Fibroblast of lung (primary cell): ENCODE measurements at regions not wholly inside any gene's neighbourhood (a gene's known extent, or its start where the extent isn't known, plus 50 kb on each side); places are given as distances from the start of the nearest gene placed in this dataset.
A peak's percentile ranks its signal among the peaks of the same experiment; 100 is the strongest.

Experiments used
- DNase-seq, 2 donors: peaks; one replicate each; pipeline versions ENCODE4 v3.0.0 to v3.0.0-alpha.2; 2010; ENCODE audit warnings: low read depth in 2 of 2
- H2AFZ ChIP-seq: 2 replicates; pipeline ENCODE4 v1.5.1; 2012; ENCODE audit warnings: low read length, control low read depth, inconsistent platforms
- H3K27ac ChIP-seq: 2 replicates; pipeline ENCODE4 v1.5.1; 2011; ENCODE audit warnings: low read length, control low read depth; ENCODE audit not compliant: insufficient read depth
- H3K27me3 ChIP-seq: 2 replicates; pipeline ENCODE4 v1.5.1; 2011; ENCODE audit warnings: mild to moderate bottlenecking, low read length; ENCODE audit not compliant: control insufficient read depth, insufficient read depth
- H3K36me3 ChIP-seq: 2 replicates; pipeline ENCODE4 v1.5.1; 2011; ENCODE audit warnings: low read length; ENCODE audit not compliant: control insufficient read depth, insufficient read depth
- H3K4me1 ChIP-seq: 2 replicates; pipeline ENCODE4 v1.5.1; 2011; ENCODE audit warnings: low read length; ENCODE audit not compliant: control insufficient read depth, insufficient read depth; ENCODE audit errors: extremely low read depth
- H3K4me2 ChIP-seq: 2 replicates; pipeline ENCODE4 v1.5.1; 2011; ENCODE audit warnings: low read length, control low read depth; ENCODE audit not compliant: insufficient read depth; ENCODE audit errors: extremely low read depth
- H3K4me3 ChIP-seq, 4 experiments: fragments of 200-600 bp in 1 of 4; sonication (generic) in 1 of 4; replicated peaks in 1 of 4; 2 replicates each; pipeline ENCODE4 v1.5.1; 2011 to 2016; ENCODE audit warnings: low read length in 4 of 4, low read depth in 3 of 4, mild to moderate bottlenecking in 3 of 4, control low read depth in 2 of 4, inconsistent platforms in 1 of 4, mixed read lengths in 1 of 4; ENCODE audit not compliant: insufficient read depth in 1 of 4; ENCODE audit errors: control extremely low read depth in 1 of 4
- H3K79me2 ChIP-seq: 2 replicates; pipeline ENCODE4 v1.5.1; 2012; ENCODE audit warnings: mild to moderate bottlenecking, low read length, inconsistent platforms; ENCODE audit not compliant: control insufficient read depth, insufficient read depth
- H3K9ac ChIP-seq: 2 replicates; pipeline ENCODE4 v1.5.1; 2011; ENCODE audit warnings: mild to moderate bottlenecking, low read length, control low read depth; ENCODE audit not compliant: insufficient read depth
- H3K9me3 ChIP-seq: 2 replicates; pipeline ENCODE4 v1.5.1; 2012; ENCODE audit warnings: low read depth, low read length; ENCODE audit not compliant: control insufficient read depth, insufficient read depth
- H4K20me1 ChIP-seq: 2 replicates; pipeline ENCODE4 v1.5.1; 2011; ENCODE audit warnings: low read length; ENCODE audit not compliant: control insufficient read depth, insufficient read depth; ENCODE audit errors: extremely low read depth
- EZH2 ChIP-seq: IDR thresholded peaks from 2 replicates; pipeline ENCODE4 v1.5.1; 2012; ENCODE audit warnings: low read length, control low read depth, mild to moderate bottlenecking; ENCODE audit errors: missing control alignments
- TF ChIP-seq, protein P1 (sequence below), 2 donors: IDR thresholded peaks in 1 of 2; conservative IDR thresholded peaks in 1 of 2; 1 replicate in 1 of 2; 2 replicates in 1 of 2; pipeline ENCODE4 v1.5.1; 2011 to 2012; ENCODE audit warnings: low read length in 2 of 2, control low read depth in 1 of 2, inconsistent platforms in 1 of 2, low read depth in 1 of 2, mild to moderate bottlenecking in 1 of 2

GRCh38 chr1:239315631-239316217, 70.6 kb upstream of the CHRM3 start:
- H4K20me1 ChIP-seq = no peaks in the 10 kb centered on the region
- H3K4me3 ChIP-seq = no peak overlapping the region
- H3K4me1 ChIP-seq = no peaks in the 10 kb centered on the region
- no peak for TF ChIP-seq EZH2
- TF ChIP-seq, protein P1, sequence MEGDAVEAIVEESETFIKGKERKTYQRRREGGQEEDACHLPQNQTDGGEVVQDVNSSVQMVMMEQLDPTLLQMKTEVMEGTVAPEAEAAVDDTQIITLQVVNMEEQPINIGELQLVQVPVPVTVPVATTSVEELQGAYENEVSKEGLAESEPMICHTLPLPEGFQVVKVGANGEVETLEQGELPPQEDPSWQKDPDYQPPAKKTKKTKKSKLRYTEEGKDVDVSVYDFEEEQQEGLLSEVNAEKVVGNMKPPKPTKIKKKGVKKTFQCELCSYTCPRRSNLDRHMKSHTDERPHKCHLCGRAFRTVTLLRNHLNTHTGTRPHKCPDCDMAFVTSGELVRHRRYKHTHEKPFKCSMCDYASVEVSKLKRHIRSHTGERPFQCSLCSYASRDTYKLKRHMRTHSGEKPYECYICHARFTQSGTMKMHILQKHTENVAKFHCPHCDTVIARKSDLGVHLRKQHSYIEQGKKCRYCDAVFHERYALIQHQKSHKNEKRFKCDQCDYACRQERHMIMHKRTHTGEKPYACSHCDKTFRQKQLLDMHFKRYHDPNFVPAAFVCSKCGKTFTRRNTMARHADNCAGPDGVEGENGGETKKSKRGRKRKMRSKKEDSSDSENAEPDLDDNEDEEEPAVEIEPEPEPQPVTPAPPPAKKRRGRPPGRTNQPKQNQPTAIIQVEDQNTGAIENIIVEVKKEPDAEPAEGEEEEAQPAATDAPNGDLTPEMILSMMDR (conservative IDR thresholded peaks at IDR 0.05 in 1 of 2, IDR thresholded peaks at IDR 0.05 in 1 of 2; ENCODE audit: low read depth in 1 of 2, low read length in 2 of 2) = no peak
- H3K36me3 ChIP-seq = no peaks in the 10 kb centered on the region
- no peaks in the 10 kb centered on the region for H3K27me3 ChIP-seq
- DNase-seq = no peak
- H3K9me3 ChIP-seq = no peaks in the 10 kb centered on the region
- H3K4me2 ChIP-seq = no peak overlapping the region
- H2AFZ ChIP-seq = no peak overlapping the region
- no peaks in the 10 kb centered on the region for H3K79me2 ChIP-seq
- H3K9ac ChIP-seq = no peak overlapping the region
- no peak overlapping the region for H3K27ac ChIP-seq

DNA sequence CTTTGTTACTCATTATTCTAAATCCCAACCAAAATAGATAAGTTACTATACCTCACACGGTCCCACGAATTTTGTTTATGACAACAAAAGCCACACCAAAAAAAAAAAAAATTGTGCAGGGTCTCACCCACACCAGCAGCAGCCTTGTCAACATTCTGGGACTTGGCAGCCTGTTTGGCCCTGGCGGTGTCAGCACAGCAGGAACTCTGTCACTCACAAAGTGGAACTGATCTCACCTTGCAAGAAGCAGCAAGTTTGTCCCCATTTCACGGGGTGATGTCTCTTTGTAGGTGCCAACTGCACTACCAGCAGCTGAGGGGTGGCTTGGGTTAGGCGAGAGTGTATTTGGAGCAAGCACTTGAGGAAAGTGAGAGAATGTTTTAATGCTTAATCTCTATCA, 75.0 kb upstream of the CHRM3 start:
- Histone ChIP-seq H3K27ac (no peak overlapping the region), H3K9me3 (no peaks in the 10 kb centered on the region), H3K36me3 (no peaks in the 10 kb centered on the region), H3K9ac (no peak overlapping the region), H4K20me1 (no peaks in the 10 kb centered on the region), H3K79me2 (no peaks in the 10 kb centered on the region), H2AFZ (no peak overlapping the region), H3K4me2 (no peak overlapping the region), H3K27me3 (no peaks in the 10 kb centered on the region), H3K4me3 (no peak overlapping the region), H3K4me1 (no peaks in the 10 kb centered on the region)
- DNase-seq = no peak
- TF ChIP-seq, protein P1 (conservative IDR thresholded peaks at IDR 0.05 in 1 of 2, IDR thresholded peaks at IDR 0.05 in 1 of 2; ENCODE audit: low read depth in 1 of 2, low read length in 2 of 2) = no peak
- TF ChIP-seq EZH2 = no peak

DNA sequence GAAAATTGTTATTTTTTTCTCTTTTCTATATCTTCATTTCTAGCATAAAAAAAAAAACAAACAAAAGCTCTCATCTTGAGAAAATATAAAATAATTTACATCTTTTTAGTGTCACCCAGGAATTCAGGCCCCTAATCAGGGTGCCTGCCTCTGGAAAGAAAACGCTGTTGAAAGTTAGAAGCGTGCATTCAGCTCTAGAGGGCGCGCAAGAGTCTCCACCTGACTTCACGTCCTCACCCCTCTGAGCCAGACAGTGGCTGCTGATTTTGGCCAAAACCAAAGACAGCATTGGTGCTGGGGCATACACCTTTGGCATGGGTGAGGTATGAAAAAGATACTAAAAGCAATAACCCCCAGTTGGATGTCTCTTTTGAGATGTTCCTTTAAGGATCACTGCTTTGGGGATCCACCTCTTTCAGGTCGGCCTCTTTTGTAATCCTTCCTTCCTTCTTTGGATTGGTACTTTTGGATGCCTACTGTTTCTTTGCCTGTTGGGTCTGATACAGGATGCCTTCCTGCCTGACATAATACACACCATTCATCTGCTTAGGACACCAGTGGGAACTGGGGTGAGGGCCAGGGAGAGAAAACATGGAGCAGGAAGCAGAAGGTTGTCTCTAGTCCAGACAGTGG, 77.6 kb upstream of the CHRM3 start:
- H4K20me1 ChIP-seq = no peaks in the 10 kb centered on the region
- H3K36me3 ChIP-seq = no peaks in the 10 kb centered on the region
- TF ChIP-seq, protein P1 (conservative IDR thresholded peaks at IDR 0.05 in 1 of 2, IDR thresholded peaks at IDR 0.05 in 1 of 2; ENCODE audit: low read depth in 1 of 2, low read length in 2 of 2) = peak in 1 of 2 donors; percentile 32
- TF ChIP-seq EZH2 = no peak
- no peaks in the 10 kb centered on the region for H3K27me3 ChIP-seq
- no peak overlapping the region for H2AFZ ChIP-seq
- H3K4me3 ChIP-seq = no peak overlapping the region
- no peak overlapping the region for H3K9ac ChIP-seq
- H3K79me2 ChIP-seq = no peaks in the 10 kb centered on the region
- H3K4me2 ChIP-seq = no peak overlapping the region
- DNase-seq = peak in 1 of 2 donors; percentile 13
- no peaks in the 10 kb centered on the region for H3K9me3 ChIP-seq
- no peaks in the 10 kb centered on the region for H3K4me1 ChIP-seq
- H3K27ac ChIP-seq = no peak overlapping the region
